ENCODE measurements at regions not wholly inside any gene's neighbourhood (a gene's known extent, or its start where the extent isn't known, plus 50 kb on each side); places are given as distances from the start of the nearest gene placed in this dataset.

- no peak for TF ChIP-seq ZFX (IDR thresholded peaks at IDR 0.05; ENCODE audit: borderline replicate concordance)
- no peak overlapping the region for H3K27ac ChIP-seq
Observed at GRCh38 chr4:116788723-116789122, 296.7 kb downstream of the TRAM1L1 start.

- H3K27ac ChIP-seq: no peak overlapping the region
- no peak for TF ChIP-seq CTCF (IDR thresholded peaks at IDR 0.05)
- no peak for TF ChIP-seq ZFX (IDR thresholded peaks at IDR 0.05; ENCODE audit: borderline replicate concordance)
Observed at GRCh38 chr4:116755051-116755450, 330.3 kb downstream of the TRAM1L1 start.

GRCh38 chr4:116752027-116752426 lies 333.3 kb downstream of the TRAM1L1 start:
- H3K27ac ChIP-seq: no peak overlapping the region
- TF ChIP-seq ZFX (IDR thresholded peaks at IDR 0.05; ENCODE audit: borderline replicate concordance) (no peak), CTCF (IDR thresholded peaks at IDR 0.05) (no peak)

GRCh38 chr4:116736756-116737155 lies 348.6 kb downstream of the TRAM1L1 start:
- TF ChIP-seq CTCF (IDR thresholded peaks at IDR 0.05) (no peak), ZFX (IDR thresholded peaks at IDR 0.05; ENCODE audit: borderline replicate concordance) (no peak)
- no peak overlapping the region for H3K27ac ChIP-seq

- H3K27ac ChIP-seq: no peak overlapping the region
- TF ChIP-seq CTCF (IDR thresholded peaks at IDR 0.05) (no peak), ZFX (IDR thresholded peaks at IDR 0.05; ENCODE audit: borderline replicate concordance) (no peak)
Observed at GRCh38 chr4:116734178-116734577, 351.2 kb downstream of the TRAM1L1 start.

- TF ChIP-seq ZFX (IDR thresholded peaks at IDR 0.05; ENCODE audit: borderline replicate concordance): no peak
- no peak for TF ChIP-seq CTCF (IDR thresholded peaks at IDR 0.05)
- no peak overlapping the region for H3K27ac ChIP-seq
Observed at GRCh38 chr4:116733370-116733769, 352.0 kb downstream of the TRAM1L1 start.

GRCh38 chr4:116726523-116726922 lies 358.9 kb downstream of the TRAM1L1 start:
- no peak overlapping the region for H3K27ac ChIP-seq
- TF ChIP-seq CTCF (IDR thresholded peaks at IDR 0.05) (no peak), ZFX (IDR thresholded peaks at IDR 0.05; ENCODE audit: borderline replicate concordance) (no peak)

GRCh38 chr4:116724249-116724648 lies 361.1 kb downstream of the TRAM1L1 start:
- no peak overlapping the region for H3K27ac ChIP-seq
- TF ChIP-seq CTCF (IDR thresholded peaks at IDR 0.05) (no peak), ZFX (IDR thresholded peaks at IDR 0.05; ENCODE audit: borderline replicate concordance) (no peak)

Measured in 22Rv1 (cell line).